ENCODE measurements at regions not wholly inside any gene's neighbourhood (a gene's known extent, or its start where the extent isn't known, plus 50 kb on each side); places are given as distances from the start of the nearest gene placed in this dataset.

DNA sequence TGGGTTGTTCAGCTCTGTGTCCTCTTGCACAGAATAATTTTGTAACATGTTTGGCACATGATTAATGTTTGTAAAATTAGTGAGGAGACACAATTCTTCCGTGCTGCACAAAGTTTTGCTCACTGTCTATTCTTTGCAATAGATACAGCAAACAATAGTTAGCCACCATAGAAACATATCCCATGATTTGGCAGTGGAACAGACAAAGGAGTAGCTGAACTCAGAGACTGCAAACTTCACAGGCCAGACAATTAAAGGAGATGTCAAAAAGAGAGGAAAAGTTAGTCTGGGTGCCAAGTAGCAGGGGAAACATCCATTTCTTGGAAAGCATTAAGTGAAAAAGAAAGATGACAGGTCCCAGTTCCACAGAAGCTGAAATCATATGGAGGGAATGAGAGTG is 267.4 kb upstream of the NRXN1 start:
- ChIA-PET POLR2A (no interaction called here), CTCF (interaction anchor here (0.8 kb wide), 1 partner anchor 694 kb away, joined by 3 read pairs; no protein-coding TSS in a partner anchor)
- Histone ChIP-seq H3K4me1 (ENCODE audit: control insufficient read depth, insufficient read depth, low read length) (no peaks in the 10 kb centered on the region), H3K9me3 (ENCODE audit: control insufficient read depth, insufficient read depth, low read depth, low read length) (no peaks in the 10 kb centered on the region), H3K4me3 (ENCODE audit: low read depth, low read length) (no peak overlapping the region), H3K36me3 (ENCODE audit: control insufficient read depth in 2 of 2, insufficient read depth in 1 of 2, low read length in 2 of 2) (no peaks in the 10 kb centered on the region), H3K27ac (ENCODE audit: extremely low read depth, low read depth, low read length) (no peak overlapping the region)
- no peak for TF ChIP-seq ZXDB (tag by site-specific recombination; IDR thresholded peaks at IDR 0.05)
- no peak for TF ChIP-seq ZNF777 (tag by site-specific recombination; IDR thresholded peaks at IDR 0.05; ENCODE audit: borderline replicate concordance)
- no peak for TF ChIP-seq ZSCAN16 (tag by site-specific recombination; IDR thresholded peaks at IDR 0.05)
- TF ChIP-seq GLIS2 (tag by site-specific recombination; IDR thresholded peaks at IDR 0.05): no peak
- no peak for TF ChIP-seq ZNF664 (tag by site-specific recombination; IDR thresholded peaks at IDR 0.05)
- no peak for TF ChIP-seq TCF7L2 (IDR thresholded peaks at IDR 0.05; ENCODE audit: borderline replicate concordance, low read depth, low read length)
- no peak for TF ChIP-seq ZFP41 (tag by site-specific recombination; IDR thresholded peaks at IDR 0.05; ENCODE audit: borderline replicate concordance)
- no peak for TF ChIP-seq ZNF266 (tag by site-specific recombination; IDR thresholded peaks at IDR 0.05; ENCODE audit: low read depth)
- no peak for TF ChIP-seq BCL11B (tag by site-specific recombination; IDR thresholded peaks at IDR 0.05; ENCODE audit: low read depth)
- TF ChIP-seq ZNF645 (tag by site-specific recombination; IDR thresholded peaks at IDR 0.05): no peak
- TF ChIP-seq ZBTB7A (tag by site-specific recombination; IDR thresholded peaks at IDR 0.05; ENCODE audit: low read depth): no peak
- no peak for TF ChIP-seq SETDB1 (IDR thresholded peaks at IDR 0.05; ENCODE audit: insufficient read length, low read length)
- no peak for TF ChIP-seq ZNF10 (tag by site-specific recombination; IDR thresholded peaks at IDR 0.05)

DNA sequence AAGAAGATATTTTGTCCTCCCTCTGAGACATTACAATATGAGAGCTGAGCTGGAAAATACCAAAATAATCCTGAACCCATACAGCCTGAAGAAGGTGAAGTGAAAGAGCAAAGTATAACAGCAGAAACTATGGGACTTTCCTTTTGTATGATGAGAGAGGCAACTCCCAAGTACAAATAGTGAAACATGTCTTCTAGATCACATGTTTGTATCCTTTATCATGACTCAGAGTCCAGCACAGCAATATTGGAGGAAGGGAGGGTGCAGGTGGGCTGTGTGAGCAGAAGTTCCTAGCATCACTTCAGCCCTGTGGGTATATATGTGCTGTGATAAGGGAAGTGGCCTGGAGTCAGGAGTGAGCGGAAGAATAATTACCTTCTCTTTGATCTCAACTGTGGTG is 265.6 kb upstream of the NRXN1 start:
- no peak for TF ChIP-seq ZNF335 (tag by site-specific recombination; conservative IDR thresholded peaks at IDR 0.05)
- TF ChIP-seq ZNF248 (tag by site-specific recombination; IDR thresholded peaks at IDR 0.05): no peak
- no peak for TF ChIP-seq ZFP69B (tag by site-specific recombination; IDR thresholded peaks at IDR 0.05)
- no peak for TF ChIP-seq YY2 (tag by site-specific recombination; IDR thresholded peaks at IDR 0.05)
- no peak for TF ChIP-seq SCRT2 (tag by site-specific recombination; IDR thresholded peaks at IDR 0.05)
- no peak for TF ChIP-seq ZNF132 (tag by site-specific recombination; IDR thresholded peaks at IDR 0.05; ENCODE audit: borderline replicate concordance)
- no peak for TF ChIP-seq ZNF600 (tag by site-specific recombination; IDR thresholded peaks at IDR 0.05)
- TF ChIP-seq ZNF473 (tag by site-specific recombination; IDR thresholded peaks at IDR 0.05): no peak
- no peak for TF ChIP-seq ZBTB11 (tag by site-specific recombination; conservative IDR thresholded peaks at IDR 0.05; ENCODE audit: low read depth)
- no peak for TF ChIP-seq ZNF19 (tag by site-specific recombination; IDR thresholded peaks at IDR 0.05; ENCODE audit: low read depth)
- no peak for TF ChIP-seq ZNF221 (tag by site-specific recombination; IDR thresholded peaks at IDR 0.05; ENCODE audit: borderline replicate concordance)
- TF ChIP-seq ZNF530 (tag by site-specific recombination; IDR thresholded peaks at IDR 0.05; ENCODE audit: low read depth): no peak
- no peak for TF ChIP-seq ZNF777 (tag by site-specific recombination; IDR thresholded peaks at IDR 0.05; ENCODE audit: borderline replicate concordance)
- TF ChIP-seq OVOL3 (tag by site-specific recombination; IDR thresholded peaks at IDR 0.05): no peak
- no peak for TF ChIP-seq ZNF2 (tag by site-specific recombination; IDR thresholded peaks at IDR 0.05)
- no peak for TF ChIP-seq RBAK (tag by site-specific recombination; IDR thresholded peaks at IDR 0.05)
- no peak for TF ChIP-seq SETDB1 (IDR thresholded peaks at IDR 0.05; ENCODE audit: insufficient read length, low read length)
- TF ChIP-seq ZBTB17 (tag by site-specific recombination; IDR thresholded peaks at IDR 0.05): no peak
- TF ChIP-seq ZBTB7A (tag by site-specific recombination; IDR thresholded peaks at IDR 0.05; ENCODE audit: low read depth): no peak
- no peak for TF ChIP-seq ZIC2 (tag by site-specific recombination; IDR thresholded peaks at IDR 0.05)
- H3K9me3 ChIP-seq (ENCODE audit: control insufficient read depth, insufficient read depth, low read depth, low read length): no peaks in the 10 kb centered on the region
- H3K27ac ChIP-seq (ENCODE audit: extremely low read depth, low read depth, low read length): no peak overlapping the region
- CTCF ChIA-PET: no interaction called here
- H3K4me3 ChIP-seq (ENCODE audit: low read depth, low read length): no peak overlapping the region
- H3K36me3 ChIP-seq (ENCODE audit: control insufficient read depth in 2 of 2, insufficient read depth in 1 of 2, low read length in 2 of 2): no peaks in the 10 kb centered on the region
- no peaks in the 10 kb centered on the region for H3K4me1 ChIP-seq (ENCODE audit: control insufficient read depth, insufficient read depth, low read length)
- POLR2A ChIA-PET: no interaction called here
